A172 (cell line): ENCODE measurements at regions not wholly inside any gene's neighbourhood (a gene's known extent, or its start where the extent isn't known, plus 50 kb on each side); places are given as distances from the start of the nearest gene placed in this dataset.
"Not testable (repeated sequence)": the region's sequence is repeated elsewhere in the genome, so short reads cannot be mapped to it uniquely, and the experiment has no call there.

Source experiments
- DNase-seq: peaks from one replicate; pipeline ENCODE4 v3.0.0-alpha.2; 2015; ENCODE audit warnings: low spot score

DNA sequence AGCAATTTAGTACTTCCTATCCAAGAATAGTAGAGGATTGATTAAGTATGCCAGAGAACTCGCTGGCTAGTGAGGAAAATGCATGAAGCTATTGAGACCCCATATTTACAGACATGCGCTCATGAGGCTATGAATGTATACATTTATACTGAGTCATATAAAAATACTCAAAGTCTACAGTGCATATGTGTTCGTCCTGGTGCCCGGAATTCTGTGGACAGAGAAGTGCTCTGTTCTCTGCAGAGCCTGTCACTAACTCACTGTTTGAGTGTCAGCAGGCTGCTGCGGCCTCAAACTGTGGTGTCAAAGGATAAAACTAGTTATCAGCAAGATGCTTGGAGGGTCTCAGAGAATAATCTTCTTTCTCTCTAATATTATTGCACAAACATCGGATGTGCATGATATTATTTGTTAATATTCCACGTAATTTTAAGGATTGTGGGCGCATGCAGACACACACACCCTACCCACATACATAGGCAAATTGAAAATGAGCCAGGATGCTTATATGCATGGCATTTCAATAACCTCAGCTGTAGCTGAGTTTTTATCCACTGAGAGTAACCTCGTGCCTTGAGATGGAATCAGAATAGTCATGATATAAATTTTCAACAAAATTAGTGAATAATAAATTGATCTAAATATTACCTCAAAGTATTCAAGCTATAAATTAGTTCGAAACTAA, 50.0 kb upstream of the TSC22D2 start:
- DNase-seq = no peak

DNA sequence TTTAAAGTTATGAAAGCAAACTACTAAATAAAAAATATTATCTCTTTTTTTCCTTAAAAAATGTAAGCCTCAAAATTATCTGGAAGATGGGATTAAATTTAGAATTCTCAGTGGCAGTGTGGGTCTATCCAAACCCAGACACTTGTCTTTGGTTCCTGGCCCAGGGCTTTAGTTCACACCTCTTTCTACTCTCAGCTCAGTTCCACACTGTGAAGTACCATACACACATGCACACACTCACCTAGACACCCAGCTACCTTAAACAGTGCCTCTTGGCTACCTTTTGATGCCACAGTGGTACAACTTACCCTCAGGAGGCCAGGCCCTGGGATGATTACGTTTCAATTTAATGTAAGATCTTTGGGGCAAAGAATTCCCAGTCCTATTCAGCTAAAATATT, 51.0 kb upstream of the TSC22D2 start:
- no peak for DNase-seq

DNA sequence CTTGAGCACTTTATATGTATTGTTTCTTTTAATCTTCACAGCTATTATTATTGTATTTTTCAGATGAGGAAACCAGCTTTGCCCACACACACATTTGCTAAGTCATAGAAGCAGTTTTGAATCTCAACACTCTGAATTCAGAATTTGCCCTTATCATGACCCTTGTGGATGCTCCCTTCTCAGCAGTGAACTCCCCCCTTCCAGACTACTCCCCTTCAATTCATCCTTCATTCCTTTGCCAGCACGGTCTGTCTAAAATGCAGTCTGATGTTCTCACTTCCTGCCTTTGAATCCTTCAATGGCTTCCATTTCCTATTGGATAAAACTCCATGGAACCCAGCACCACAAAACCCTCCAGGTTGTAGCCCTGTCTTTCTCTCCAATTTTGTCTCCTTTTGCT, 52.5 kb upstream of the TSC22D2 start:
- no peak for DNase-seq

DNA sequence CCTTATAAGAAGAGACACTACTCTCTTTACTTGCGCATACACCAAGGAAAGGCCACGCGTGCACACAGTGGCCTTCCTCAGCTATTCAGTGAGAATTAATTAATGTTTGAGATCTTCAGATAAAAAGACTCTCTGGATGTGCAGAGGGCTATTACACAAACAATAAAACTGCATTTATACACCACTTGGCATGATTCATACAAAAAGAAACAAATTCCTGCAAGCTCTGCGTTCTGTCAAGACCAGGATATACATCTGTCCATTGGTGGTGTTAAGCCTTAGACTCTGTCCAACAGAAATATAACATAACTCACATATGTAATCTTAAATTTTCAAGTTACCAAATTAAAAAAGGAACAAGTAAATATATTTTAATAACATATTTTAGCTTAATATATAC, 55.2 kb upstream of the TSC22D2 start:
- no peak for DNase-seq

DNA sequence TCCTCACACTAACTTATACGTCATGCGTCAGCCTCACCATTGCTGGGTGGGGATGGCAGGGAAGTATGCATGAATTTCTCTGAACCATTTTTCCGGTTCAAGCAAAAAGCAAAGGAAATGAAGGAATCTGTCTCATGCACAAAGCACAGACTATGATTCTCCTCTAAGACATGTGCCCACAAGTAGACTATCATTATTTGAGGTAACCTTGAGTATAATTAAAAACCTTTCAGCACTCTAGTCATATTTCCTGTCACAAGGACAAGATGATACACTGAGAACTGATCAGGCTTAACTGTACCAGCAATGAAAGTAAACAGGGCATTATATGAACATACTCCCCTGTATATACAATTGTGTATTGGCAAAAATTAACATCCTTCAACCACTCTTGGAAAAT, 56.7 kb upstream of the TSC22D2 start:
- DNase-seq = no peak

DNA sequence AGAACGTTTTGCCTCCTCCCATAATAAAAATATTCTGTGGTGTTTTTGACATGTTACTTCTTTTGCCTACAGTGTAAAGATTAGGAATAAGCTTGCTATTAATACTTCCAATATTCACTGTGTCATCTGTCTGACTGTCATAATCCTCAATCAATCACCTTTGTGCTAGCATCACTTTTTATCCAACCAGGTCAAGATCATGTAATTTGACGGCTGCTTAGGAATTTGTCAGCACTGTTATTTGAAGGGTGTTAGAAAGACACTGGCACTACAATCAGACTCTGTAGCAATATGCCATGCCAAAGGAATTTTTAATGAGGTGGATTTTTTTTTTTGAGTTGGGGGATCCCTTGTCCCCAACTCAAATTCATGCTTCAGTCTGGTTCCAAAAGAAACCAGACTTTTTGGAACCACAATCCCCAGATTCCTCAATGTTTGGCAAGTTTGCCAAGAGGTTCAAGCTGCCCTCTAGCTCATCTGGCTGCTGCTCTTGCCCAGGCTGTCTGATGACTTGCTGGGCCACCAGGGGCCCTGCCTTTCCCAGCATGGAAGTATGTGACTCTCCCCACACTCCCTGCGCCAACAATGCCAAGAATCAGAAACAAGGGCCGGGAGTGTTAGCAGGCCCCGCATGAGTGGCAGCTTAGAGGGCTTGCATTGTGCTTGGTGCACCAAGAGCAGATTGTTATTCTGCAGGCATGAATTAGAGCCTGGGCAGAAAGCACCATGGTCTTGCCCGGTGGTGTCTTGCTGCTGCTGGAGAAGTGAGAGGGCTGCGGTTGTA, 58.6 kb upstream of the TSC22D2 start:
- no peak for DNase-seq

DNA sequence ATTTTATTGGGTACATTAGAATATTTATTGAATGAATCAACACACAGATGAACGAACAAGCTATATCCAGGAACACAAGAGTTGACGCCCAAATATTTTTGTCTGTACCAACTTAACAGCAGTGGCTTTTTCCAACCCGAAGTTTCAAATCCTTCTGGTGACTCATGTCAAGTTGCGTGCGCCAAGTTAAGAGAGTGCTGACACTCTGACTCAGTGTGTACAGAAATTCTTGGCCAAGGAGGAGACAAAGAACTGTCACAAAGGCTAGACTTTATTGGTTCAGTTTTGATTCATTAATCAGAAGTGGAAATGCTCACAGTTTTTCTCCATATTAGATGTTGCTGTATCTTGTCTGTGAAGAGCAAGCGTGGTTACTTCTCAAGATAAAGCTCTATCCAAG, 59.6 kb upstream of the TSC22D2 start:
- peak; percentile 88 for DNase-seq

DNA sequence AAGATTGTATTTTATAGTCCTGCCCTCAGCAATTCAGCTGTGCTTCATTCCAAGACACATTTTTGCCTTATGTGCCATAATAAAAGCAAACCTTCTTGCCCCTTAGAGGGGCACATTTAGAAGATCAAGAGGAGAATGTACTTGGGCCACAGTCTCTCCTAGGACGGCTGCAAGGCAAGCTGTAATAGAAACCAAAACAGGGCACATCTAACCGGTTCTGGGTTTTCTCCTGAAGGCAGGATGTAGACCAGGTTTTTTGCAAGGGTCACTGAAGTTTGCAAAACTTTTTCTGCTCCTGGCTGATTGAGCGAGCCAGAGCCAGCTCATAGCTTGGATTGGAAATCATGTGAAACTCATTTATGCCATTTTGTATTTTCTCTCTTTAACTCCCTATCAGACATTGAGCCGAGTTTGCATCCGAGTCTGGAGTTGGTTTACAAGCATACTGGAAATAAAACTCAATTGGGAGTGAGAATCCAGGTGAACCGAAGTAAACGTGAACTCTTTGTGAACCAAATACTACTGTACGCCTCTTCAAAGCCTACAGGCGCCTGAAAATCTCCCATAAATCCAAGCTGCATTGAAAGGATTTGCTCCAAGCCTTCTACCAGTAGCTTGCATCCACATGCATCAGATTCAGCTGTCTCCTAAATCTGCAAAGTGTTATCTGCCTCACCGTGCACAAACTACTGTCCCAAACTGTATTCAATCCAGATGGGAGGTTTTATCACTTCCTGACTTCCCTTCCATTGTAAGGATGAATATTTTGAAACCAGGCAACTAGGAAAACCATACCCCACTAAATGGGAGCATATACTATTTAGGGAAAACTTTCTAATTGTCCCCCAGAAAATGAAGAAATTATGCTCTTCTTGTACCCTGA, 60.9 kb upstream of the TSC22D2 start:
- no peak for DNase-seq

DNA sequence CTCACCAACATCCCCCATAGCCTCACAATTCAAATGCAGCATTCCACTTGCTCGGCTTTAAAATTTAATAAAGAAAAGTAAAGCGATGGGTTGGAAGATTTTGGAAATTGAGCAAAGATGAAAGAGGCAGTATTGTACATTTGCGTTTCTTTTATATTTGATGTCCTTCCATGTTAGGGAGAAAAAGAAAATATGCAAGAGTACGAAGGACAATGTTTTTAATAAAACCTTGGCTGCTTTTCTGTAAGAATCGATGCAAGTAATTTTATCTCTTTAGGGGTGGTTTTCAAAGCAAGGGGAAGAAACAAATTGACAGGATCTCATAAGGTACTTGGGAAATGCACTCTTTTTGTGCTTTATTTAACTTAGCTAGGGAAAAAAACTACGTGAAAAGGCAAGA, 61.8 kb upstream of the TSC22D2 start:
- no peak for DNase-seq

DNA sequence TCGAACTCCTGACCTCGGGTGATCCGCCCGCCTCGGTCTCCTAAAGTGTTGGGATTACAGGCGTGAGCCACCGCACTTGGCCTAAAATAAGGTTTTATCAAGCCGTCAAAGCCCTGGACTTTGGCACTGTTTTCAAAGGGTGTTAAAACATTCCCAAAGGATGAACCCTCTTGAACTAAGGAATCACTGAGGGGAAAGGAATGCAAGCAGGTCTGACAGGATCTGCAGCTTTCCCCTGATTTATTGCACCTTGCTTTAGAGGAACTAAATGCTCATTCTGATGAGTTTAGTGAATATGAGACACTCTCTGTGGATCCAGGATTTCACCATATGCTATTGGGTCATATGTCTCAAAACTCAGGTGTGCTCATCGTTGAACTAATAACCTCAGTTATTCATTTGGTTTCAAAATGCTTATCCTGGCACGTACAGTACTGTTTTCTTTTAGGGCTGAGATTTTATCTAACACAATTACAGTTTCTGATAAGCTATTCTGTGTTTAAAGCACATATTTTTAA, 63.0 kb upstream of the TSC22D2 start:
- DNase-seq = peak; percentile 99

DNA sequence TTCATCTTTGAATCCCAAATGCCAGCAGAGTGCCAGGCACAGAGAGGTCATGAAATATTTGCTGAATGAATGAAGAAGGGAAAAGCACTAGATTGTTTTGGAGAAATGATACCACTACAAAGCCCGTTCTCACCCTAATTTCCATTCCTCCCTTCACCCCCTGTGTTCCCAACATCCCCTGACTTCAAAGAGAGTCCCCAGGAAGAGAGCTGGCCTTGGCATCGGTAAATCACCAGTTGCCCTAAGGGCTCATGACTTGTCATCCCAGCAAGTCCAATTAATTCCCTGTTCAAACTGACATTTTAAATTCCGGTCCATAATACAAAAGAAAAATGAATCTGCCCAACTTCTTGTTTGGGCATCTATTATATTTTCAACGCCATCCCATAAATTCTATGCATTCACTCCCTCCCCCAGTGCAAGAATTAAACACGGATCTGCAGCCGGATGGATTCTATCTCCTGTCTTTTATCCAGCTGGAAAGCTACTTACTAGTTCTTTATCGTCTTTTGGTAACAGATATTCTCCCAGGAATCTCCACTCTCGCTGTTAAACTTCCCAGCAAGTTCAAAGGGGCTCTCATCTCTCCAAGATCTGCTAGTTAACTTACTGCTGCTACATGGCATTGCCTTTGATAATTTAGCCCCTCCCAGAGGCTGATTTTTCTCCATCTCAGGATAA, 63.9 kb upstream of the TSC22D2 start:
- no peak for DNase-seq

DNA sequence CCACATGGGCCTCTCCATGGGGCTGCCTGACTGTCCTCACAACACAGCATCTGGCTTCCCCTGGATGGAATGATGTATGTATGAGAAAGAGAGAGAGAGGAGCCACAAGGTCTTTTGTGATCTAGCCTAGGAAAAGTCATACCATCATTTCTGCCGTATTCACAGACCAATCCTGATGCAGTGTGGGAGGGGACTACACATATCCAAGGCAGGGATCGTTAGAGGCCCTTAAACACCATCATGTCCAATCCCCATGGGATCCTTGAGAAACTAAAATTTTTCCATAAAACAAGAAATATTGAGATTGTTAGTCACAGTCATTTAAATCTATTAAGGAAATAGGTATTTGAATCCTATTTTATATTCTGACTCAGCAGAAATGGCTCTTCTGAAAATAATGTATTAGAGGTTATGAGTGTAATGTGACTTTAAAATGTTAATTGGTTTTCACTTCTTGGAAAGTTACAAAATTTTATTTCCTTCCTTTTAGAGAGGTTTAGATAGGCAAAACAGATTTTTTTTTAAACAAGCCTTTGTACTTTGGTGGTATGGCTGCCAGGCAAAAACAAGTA, 65.1 kb upstream of the TSC22D2 start:
- no peak for DNase-seq

DNA sequence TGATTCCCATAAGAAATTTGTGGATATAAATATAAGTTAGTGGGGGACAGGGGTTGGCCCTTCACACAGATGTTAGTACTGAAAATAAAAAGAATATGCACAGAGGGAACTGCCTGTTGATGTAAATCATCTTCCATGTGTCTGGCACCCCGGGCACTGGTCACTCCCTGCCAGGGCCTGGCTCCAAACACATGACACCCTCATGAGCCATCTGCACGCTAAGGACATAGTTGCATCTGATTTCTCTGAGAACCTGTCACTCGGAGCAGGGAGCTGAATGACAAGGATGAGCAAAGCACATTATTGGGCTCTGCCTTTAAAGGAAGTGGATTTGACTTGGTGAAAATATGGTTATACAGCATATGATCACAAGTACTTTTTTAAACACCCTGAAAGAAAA, 66.2 kb upstream of the TSC22D2 start:
- DNase-seq = no peak

DNA sequence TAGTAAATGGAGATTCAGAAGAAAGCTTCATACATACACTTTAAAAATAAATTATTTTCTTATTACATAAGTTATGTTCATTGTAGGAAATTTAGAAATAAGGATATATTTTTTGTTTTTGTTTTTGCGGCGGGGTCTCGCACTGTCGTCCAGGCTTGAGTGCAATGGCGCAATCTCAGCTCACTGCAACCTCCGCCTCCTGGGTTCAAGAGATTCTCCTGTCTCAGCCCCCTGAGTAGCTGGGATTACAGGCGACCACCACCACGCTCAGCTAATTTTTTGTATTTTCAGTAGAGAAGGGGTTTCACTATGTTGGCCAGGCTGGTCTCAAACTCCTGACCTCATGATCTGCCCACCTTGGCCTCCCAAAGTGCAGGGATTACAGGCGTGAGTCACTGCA, 71.7 kb upstream of the TSC22D2 start:
- DNase-seq = not testable (repeated sequence)

DNA sequence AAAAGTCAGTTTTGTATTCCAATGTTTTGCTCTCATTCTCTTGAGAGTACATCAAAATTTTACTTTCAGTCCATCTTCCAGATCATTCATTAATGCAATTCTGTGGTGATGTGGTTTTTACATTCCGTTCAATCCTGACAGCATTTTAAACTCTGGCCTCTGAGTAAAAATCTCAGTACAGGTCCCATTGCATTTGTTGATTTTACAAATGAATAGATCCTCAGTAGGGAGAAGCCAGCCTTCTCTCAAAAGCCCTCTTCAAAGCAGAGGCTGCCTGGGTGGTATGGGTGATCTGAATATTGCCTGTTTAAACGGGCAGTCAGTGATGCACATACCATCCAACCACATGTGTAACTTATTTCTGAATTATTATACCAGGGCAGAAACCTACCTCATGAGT, 72.5 kb upstream of the TSC22D2 start:
- no peak for DNase-seq

DNA sequence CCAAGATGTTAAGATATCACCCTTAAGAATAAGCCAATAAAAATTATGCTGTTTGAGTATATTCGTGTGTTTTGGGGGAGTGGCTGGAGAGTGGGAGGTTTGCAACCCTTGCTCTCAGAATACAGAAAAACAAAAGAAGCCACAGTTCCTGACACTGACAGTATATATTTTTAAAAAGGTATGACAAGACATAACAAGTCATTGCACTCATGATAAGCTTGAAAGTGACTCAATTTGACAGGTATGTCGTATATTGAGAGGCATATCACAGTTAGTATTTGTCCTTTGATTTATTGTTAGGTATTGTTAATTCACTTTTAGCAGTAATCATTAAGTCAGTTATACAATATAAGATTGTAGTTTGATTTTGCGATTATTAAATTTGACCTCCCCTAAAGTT, 73.1 kb upstream of the TSC22D2 start:
- DNase-seq = no peak

DNA sequence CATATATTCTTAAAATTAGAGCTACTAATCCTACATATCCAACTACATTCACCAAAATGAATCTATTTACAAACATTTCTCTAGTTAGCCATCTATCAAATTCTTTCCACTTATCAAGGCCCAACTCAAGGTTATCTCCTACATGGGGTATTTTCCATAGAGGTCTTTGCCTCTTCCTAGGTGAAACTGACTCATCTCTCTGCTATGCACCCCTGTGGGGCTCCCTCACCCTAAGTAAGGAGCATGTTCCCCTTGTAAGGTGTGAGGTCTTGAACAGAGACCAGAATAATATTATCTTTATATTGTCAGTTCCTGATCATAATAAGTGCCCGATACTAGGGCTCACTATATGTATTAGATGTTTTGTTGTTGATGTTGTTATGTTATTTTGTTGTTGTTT, 74.6 kb upstream of the TSC22D2 start:
- DNase-seq = no peak

DNA sequence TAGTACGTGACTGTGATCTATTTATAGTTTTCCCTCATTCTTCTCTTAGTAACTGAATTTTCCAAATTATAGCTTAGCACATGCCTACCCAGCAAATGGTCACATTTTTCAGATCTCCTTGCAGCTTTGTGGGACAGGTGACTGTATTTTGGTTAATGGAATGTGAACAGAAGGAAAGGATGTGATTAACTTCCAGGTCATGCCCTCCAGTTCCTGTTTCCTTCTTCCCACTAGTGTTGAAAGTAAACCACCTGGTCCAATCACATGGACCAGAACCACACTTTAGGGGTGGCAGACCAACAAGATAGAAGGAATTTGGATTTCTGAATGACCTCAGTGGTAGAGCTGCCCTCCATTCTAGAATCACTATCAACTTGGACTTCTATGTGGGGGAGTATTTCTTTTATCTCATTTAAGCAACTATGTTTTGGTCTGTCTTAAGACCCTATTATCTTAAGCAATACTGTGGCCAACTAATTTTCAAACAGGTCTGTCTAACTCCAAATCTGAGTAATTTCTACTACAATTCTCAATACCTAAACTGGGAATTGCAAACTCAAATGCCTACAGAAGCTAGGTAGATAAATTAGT, 76.0 kb upstream of the TSC22D2 start:
- DNase-seq = no peak

DNA sequence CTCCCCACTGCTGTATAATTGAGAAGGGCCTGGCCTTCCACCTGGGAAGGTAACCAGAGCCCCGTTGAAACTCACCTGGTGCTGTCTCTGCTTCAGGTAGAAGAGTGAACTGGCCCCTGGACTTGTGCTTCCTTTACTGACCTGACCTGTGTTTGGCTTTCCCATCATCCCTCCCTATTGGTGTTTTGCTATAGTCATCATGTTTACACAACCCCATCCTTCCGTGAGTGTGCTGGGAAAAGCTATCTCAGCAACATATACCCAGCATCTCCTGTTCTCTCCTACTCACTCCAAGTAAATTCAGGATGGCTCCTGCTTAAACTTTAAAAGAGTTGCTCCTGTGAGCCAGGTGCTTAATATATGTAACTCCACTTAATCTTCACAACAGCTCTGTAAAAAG, 77.2 kb upstream of the TSC22D2 start:
- DNase-seq = no peak

DNA sequence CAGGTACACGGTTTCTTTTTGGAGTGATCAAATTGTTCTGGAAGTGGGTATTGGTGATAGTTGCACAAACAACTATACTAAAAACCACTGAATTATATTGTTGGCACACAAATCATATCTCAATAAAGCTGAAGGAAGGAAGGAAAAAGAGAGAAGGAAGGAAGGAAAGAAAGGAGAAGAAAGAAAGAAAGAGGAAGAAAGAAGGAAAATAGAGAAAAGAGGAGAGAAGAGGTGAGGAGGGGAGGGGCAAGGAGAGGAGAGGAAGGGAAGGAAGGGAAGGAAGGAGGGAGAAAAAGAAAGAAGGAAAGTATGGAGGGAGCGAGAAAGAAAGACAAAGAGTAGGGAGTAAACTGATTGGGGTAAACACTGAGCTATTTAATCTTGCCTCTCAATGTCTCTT, 77.9 kb upstream of the TSC22D2 start:
- no peak for DNase-seq

DNA sequence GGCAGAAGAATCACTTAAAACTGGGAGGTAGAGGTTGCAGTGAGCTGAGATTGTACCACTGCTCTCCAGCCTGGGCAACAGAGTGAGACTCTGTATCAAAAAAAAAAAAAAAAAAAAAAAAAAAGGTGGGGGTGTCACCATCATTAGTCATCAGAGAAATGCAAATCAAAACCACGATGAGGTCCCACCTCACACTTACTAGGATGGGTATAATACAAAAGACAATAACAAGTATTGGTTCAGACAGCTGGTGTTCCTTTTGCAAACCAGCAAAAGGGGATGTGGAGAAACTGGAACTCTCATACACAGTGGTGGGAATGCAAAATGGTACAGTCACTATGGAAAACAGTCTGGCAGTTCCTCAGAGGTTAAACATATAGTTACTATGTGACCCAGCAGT, 78.7 kb upstream of the TSC22D2 start:
- no peak for DNase-seq
